Caco-2 (cell line): ENCODE measurements at regions not wholly inside any gene's neighbourhood (a gene's known extent, or its start where the extent isn't known, plus 50 kb on each side); places are given as distances from the start of the nearest gene placed in this dataset.

Source experiments
- BruUV-seq: library from RNA; stranded (reverse); fragments of 400-500 nt; replicated peaks from 2 replicates; lab custom pipeline; 2021; lab: Mats Ljungman, UMichigan
- CTCF ChIA-PET: fragments of 300-600 bp; sonication (Branson Sonifier 250); formaldehyde crosslinking; loops from one replicate; lab custom pipeline; 2022; ENCODE audit warnings: antibody characterized with exemption; lab: Charles Lee
- POLR2A ChIA-PET: fragments of 300-600 bp; sonication (Branson Sonifier 250); formaldehyde crosslinking; loops from one replicate; lab custom pipeline; 2022; ENCODE audit warnings: antibody characterized with exemption; lab: Charles Lee
- DNase-seq, 2 experiments: peaks; one replicate each; pipeline versions ENCODE4 v3.0.0 to v3.0.0-alpha.2; 2020 to 2022
- H3K27me3 ChIP-seq: replicated peaks from 2 replicates; pipeline ENCODE4 v1.6.0; 2011; ENCODE audit warnings: low read length; ENCODE audit not compliant: control insufficient read depth, insufficient read depth
- H3K36me3 ChIP-seq: 2 replicates; pipeline ENCODE4 v1.5.1; 2011; ENCODE audit warnings: low read length; ENCODE audit not compliant: control insufficient read depth, insufficient read depth
- H3K4me1 ChIP-seq: fragments of 250-450 bp; sonication (Bioruptor Pico); 2 replicates; pipeline ENCODE4 v1.5.1; 2020; ENCODE audit warnings: mild to moderate bottlenecking
- H3K4me3 ChIP-seq: 2 replicates; pipeline ENCODE4 v1.5.1; 2011; ENCODE audit warnings: low read depth, mild to moderate bottlenecking, control low read depth, low read length
- H3K9me3 ChIP-seq: fragments of 250-450 bp; sonication (Bioruptor Pico); 2 replicates; pipeline ENCODE4 v1.5.1; 2020; ENCODE audit warnings: mild to moderate bottlenecking, moderate library complexity
- H3K27ac Mint-ChIP-seq: one replicate; pipeline ENCODE4 v1.8.0; 2022; ENCODE audit warnings: mixed read lengths; ENCODE audit not compliant: unreplicated experiment
- H3K27me3 Mint-ChIP-seq: one replicate; pipeline ENCODE4 v1.8.0; 2022; ENCODE audit warnings: mixed read lengths; ENCODE audit not compliant: insufficient read depth, unreplicated experiment
- H3K36me3 Mint-ChIP-seq: one replicate; pipeline ENCODE4 v1.8.0; 2022; ENCODE audit warnings: mild to moderate bottlenecking, mixed read lengths; ENCODE audit not compliant: insufficient read depth, unreplicated experiment
- H3K4me1 Mint-ChIP-seq: one replicate; pipeline ENCODE4 v1.8.0; 2022; ENCODE audit warnings: low read depth, mixed read lengths; ENCODE audit not compliant: unreplicated experiment
- H3K4me3 Mint-ChIP-seq: one replicate; pipeline ENCODE4 v1.8.0; 2022; ENCODE audit warnings: mild to moderate bottlenecking, moderate library complexity, mixed read lengths; ENCODE audit not compliant: unreplicated experiment
- H3K9me3 Mint-ChIP-seq: one replicate; pipeline ENCODE4 v1.8.0; 2022; ENCODE audit warnings: mixed read lengths; ENCODE audit not compliant: unreplicated experiment
- CTCF ChIP-seq, 2 experiments: fragments of 200-600 bp in 1 of 2; IDR thresholded peaks; 1 replicate in 1 of 2; 2 replicates in 1 of 2; pipeline versions ENCODE4 v1.5.1 to v1.8.0; 2011 to 2022; ENCODE audit warnings: antibody characterized with exemption in 1 of 2, control low read depth in 1 of 2, inconsistent platforms in 1 of 2, low read depth in 1 of 2, low read length in 1 of 2, mild to moderate bottlenecking in 1 of 2, moderate library complexity in 1 of 2; ENCODE audit not compliant: insufficient read depth in 1 of 2, severe bottlenecking in 1 of 2, unreplicated experiment in 1 of 2
- intact Hi-C: fragments of 100-400 bp; cut with micrococcal nuclease; formaldehyde crosslinking; loops from one replicate; pipeline ENCODE4 v1.10.0; 2022; ENCODE audit not compliant: unreplicated experiment

GRCh38 chr6:94751641-94752329 lies 825.5 kb upstream of the MANEA start:
- H3K4me3 Mint-ChIP-seq = no peak overlapping the region
- intact Hi-C loops = no loop called here
- H3K4me1 Mint-ChIP-seq = no peaks in the 10 kb centered on the region
- Histone ChIP-seq H3K4me1 (no peaks in the 10 kb centered on the region), H3K27me3 (no peaks in the 10 kb centered on the region), H3K36me3 (no peaks in the 10 kb centered on the region), H3K4me3 (no peak overlapping the region), H3K9me3 (no peaks in the 10 kb centered on the region)
- POLR2A ChIA-PET = no interaction called here
- no peaks in the 10 kb centered on the region for H3K9me3 Mint-ChIP-seq
- H3K27ac Mint-ChIP-seq = no peak overlapping the region
- DNase-seq = no peak
- TF ChIP-seq CTCF (IDR thresholded peaks at IDR 0.05; ENCODE audit: insufficient read depth in 1 of 2, low read depth in 1 of 2, low read length in 1 of 2, severe bottlenecking in 1 of 2, unreplicated experiment in 1 of 2) = no peak
- CTCF ChIA-PET = no interaction called here
- no TSS peak for BruUV-seq
- H3K27me3 Mint-ChIP-seq = no peaks in the 10 kb centered on the region
- H3K36me3 Mint-ChIP-seq = no peaks in the 10 kb centered on the region

DNA sequence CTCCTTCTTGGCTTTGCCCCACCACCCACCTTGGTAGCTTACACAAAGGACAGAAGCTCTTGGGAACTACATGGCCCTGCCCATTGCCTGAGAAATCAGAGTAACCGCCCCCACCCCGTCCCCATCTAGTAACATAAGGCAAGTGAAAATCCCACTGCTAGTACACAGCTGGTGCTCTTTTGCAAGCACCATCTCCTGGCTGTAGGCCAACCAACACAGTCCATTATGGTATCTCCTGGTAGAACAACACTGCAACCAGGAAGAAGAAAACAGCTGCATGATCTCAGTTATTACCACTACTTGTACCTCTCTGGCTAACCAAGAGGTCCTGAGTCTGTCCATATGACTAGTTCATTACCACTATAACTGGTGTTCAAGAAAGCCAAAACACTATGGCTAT lies 841.1 kb upstream of the MANEA start:
- Mint-ChIP-seq H3K27me3 (no peaks in the 10 kb centered on the region), H3K4me3 (no peak overlapping the region), H3K36me3 (no peaks in the 10 kb centered on the region), H3K9me3 (no peaks in the 10 kb centered on the region), H3K27ac (no peak overlapping the region), H3K4me1 (no peaks in the 10 kb centered on the region)
- ChIA-PET POLR2A (no interaction called here), CTCF (no interaction called here)
- TF ChIP-seq CTCF (IDR thresholded peaks at IDR 0.05; ENCODE audit: insufficient read depth in 1 of 2, low read depth in 1 of 2, low read length in 1 of 2, severe bottlenecking in 1 of 2, unreplicated experiment in 1 of 2) = no peak
- no peaks in the 10 kb centered on the region for H3K4me1 ChIP-seq
- H3K36me3 ChIP-seq = no peaks in the 10 kb centered on the region
- no peaks in the 10 kb centered on the region for H3K9me3 ChIP-seq
- H3K27me3 ChIP-seq = no peaks in the 10 kb centered on the region
- no peak for DNase-seq
- intact Hi-C loops = no loop called here
- no TSS peak for BruUV-seq
- no peak overlapping the region for H3K4me3 ChIP-seq

DNA sequence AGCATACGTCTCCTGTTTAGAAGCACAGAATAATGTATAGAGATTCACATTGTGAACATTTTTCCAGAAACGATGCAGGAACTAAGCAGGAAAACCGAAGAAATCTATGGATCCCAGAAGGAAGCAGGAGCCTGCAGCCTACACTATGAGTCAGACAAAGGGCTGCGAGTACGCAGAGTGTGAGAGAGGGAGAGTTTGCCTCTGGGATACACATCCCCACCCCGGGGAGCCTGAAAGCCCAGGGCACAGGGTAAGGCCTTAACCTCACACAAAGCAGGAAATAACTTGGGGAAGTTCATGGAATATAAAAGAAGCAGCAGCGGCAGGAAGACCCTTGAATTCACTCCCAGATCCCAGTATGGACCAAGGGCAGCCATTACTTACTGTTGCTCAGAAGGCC lies 842.1 kb upstream of the MANEA start:
- H3K4me1 ChIP-seq = no peaks in the 10 kb centered on the region
- no TSS peak for BruUV-seq
- ChIA-PET CTCF (no interaction called here), POLR2A (no interaction called here)
- DNase-seq = no peak
- no peaks in the 10 kb centered on the region for H3K27me3 ChIP-seq
- H3K4me3 ChIP-seq = no peak overlapping the region
- Mint-ChIP-seq H3K4me1 (no peaks in the 10 kb centered on the region), H3K9me3 (no peaks in the 10 kb centered on the region), H3K27ac (no peak overlapping the region), H3K4me3 (no peak overlapping the region), H3K27me3 (no peaks in the 10 kb centered on the region), H3K36me3 (no peaks in the 10 kb centered on the region)
- H3K9me3 ChIP-seq = no peaks in the 10 kb centered on the region
- intact Hi-C loops = no loop called here
- no peak for TF ChIP-seq CTCF (IDR thresholded peaks at IDR 0.05; ENCODE audit: insufficient read depth in 1 of 2, low read depth in 1 of 2, low read length in 1 of 2, severe bottlenecking in 1 of 2, unreplicated experiment in 1 of 2)
- H3K36me3 ChIP-seq = no peaks in the 10 kb centered on the region
